H9 (cell line): ENCODE measurements at regions not wholly inside any gene's neighbourhood (a gene's known extent, or its start where the extent isn't known, plus 50 kb on each side); places are given as distances from the start of the nearest gene placed in this dataset.

Source experiments
- DNase-seq: peaks from one replicate; pipeline ENCODE4 v3.0.0-alpha.2; 2017
- H2AFZ ChIP-seq: one replicate; pipeline ENCODE4 v1.6.1; 2013; ENCODE audit warnings: mild to moderate bottlenecking, low read length, control low read depth, moderate library complexity
- H2AK5ac ChIP-seq: 2 replicates; pipeline ENCODE4 v1.6.1; 2013; ENCODE audit warnings: low read length, control low read depth, mixed read lengths; ENCODE audit not compliant: insufficient read length
- H2BK120ac ChIP-seq: one replicate; pipeline ENCODE4 v1.6.1; 2013; ENCODE audit warnings: low read depth, mild to moderate bottlenecking, low read length, control low read depth, inconsistent platforms; ENCODE audit not compliant: poor library complexity, severe bottlenecking
- H2BK12ac ChIP-seq: 2 replicates; pipeline ENCODE4 v1.6.1; 2013; ENCODE audit warnings: low read length, control low read depth, mixed read lengths, low read depth; ENCODE audit not compliant: insufficient read length
- H2BK15ac ChIP-seq: 2 replicates; pipeline ENCODE4 v1.6.1; 2013; ENCODE audit warnings: low read depth, low read length, control low read depth
- H2BK20ac ChIP-seq: one replicate; pipeline ENCODE4 v1.6.1; 2013; ENCODE audit warnings: low read depth, mild to moderate bottlenecking, low read length, control low read depth, inconsistent platforms; ENCODE audit not compliant: poor library complexity, severe bottlenecking
- H2BK5ac ChIP-seq: 2 replicates; pipeline ENCODE4 v1.6.1; 2013; ENCODE audit warnings: low read length, control low read depth, mixed read lengths; ENCODE audit not compliant: insufficient read length
- H3K14ac ChIP-seq: 2 replicates; pipeline ENCODE4 v1.6.1; 2013; ENCODE audit warnings: low read length, control low read depth; ENCODE audit not compliant: insufficient read depth
- H3K18ac ChIP-seq: 2 replicates; pipeline ENCODE4 v1.6.1; 2013; ENCODE audit warnings: low read depth, mild to moderate bottlenecking, mixed read lengths, low read length, control low read depth; ENCODE audit not compliant: insufficient read length
- H3K23ac ChIP-seq: 2 replicates; pipeline ENCODE4 v1.6.1; 2013; ENCODE audit warnings: low read length, control low read depth, mixed read lengths, low read depth; ENCODE audit not compliant: insufficient read length
- H3K23me2 ChIP-seq: 2 replicates; pipeline ENCODE4 v1.6.1; 2013; ENCODE audit warnings: low read depth, mild to moderate bottlenecking, mixed read lengths, low read length, control low read depth; ENCODE audit not compliant: insufficient read length, poor library complexity, severe bottlenecking
- H3K27ac ChIP-seq: 2 replicates; pipeline ENCODE4 v1.5.1; 2013; ENCODE audit warnings: low read length, control low read depth, mixed read lengths, low read depth; ENCODE audit not compliant: insufficient read length
- H3K27me3 ChIP-seq: 2 replicates; pipeline ENCODE4 v1.6.1; 2013; ENCODE audit warnings: low read length, control low read depth, inconsistent platforms; ENCODE audit not compliant: insufficient read depth
- H3K4ac ChIP-seq: 2 replicates; pipeline ENCODE4 v1.6.1; 2013; ENCODE audit warnings: low read depth, mild to moderate bottlenecking, control low read depth, inconsistent platforms, low read length, moderate library complexity
- H3K4me1 ChIP-seq: 2 replicates; pipeline ENCODE4 v1.6.1; 2013; ENCODE audit warnings: low read length, control low read depth, inconsistent platforms; ENCODE audit not compliant: insufficient read depth
- H3K4me2 ChIP-seq: 2 replicates; pipeline ENCODE4 v1.6.1; 2013; ENCODE audit warnings: low read length, control low read depth, mixed read lengths; ENCODE audit not compliant: insufficient read length, insufficient read depth
- H3K56ac ChIP-seq: 2 replicates; pipeline ENCODE4 v1.6.1; 2013; ENCODE audit warnings: low read depth, mild to moderate bottlenecking, mixed read lengths, low read length, control low read depth; ENCODE audit not compliant: insufficient read length
- H3K79me1 ChIP-seq: 2 replicates; pipeline ENCODE4 v1.6.1; 2013; ENCODE audit warnings: low read depth, mild to moderate bottlenecking, moderate library complexity, low read length, control low read depth, inconsistent platforms; ENCODE audit not compliant: insufficient read depth, poor library complexity, severe bottlenecking
- H3K79me2 ChIP-seq: 2 replicates; pipeline ENCODE4 v1.6.1; 2013; ENCODE audit warnings: low read length, control low read depth, inconsistent platforms; ENCODE audit not compliant: insufficient read depth
- H3K9ac ChIP-seq: 2 replicates; pipeline ENCODE4 v1.6.1; 2013; ENCODE audit warnings: low read length, control low read depth, mixed read lengths; ENCODE audit not compliant: insufficient read length; ENCODE audit errors: extremely low read depth
- H3K9me3 ChIP-seq: one replicate; pipeline ENCODE4 v1.6.1; 2013; ENCODE audit warnings: low read depth, low read length, inconsistent platforms; ENCODE audit not compliant: control insufficient read depth
- H3T11ph ChIP-seq: one replicate; pipeline ENCODE4 v1.6.1; 2013; ENCODE audit warnings: mild to moderate bottlenecking, low read length, control low read depth, inconsistent platforms
- H4K20me1 ChIP-seq: one replicate; pipeline ENCODE4 v1.6.1; 2013; ENCODE audit not compliant: control insufficient read depth, insufficient read length, insufficient read depth
- H4K5ac ChIP-seq: 2 replicates; pipeline ENCODE4 v1.6.1; 2013; ENCODE audit warnings: low read depth, mild to moderate bottlenecking, mixed read lengths, low read length, control low read depth; ENCODE audit not compliant: insufficient read length
- H4K8ac ChIP-seq: replicated peaks from 2 replicates; pipeline ENCODE4 v1.6.1; 2013; ENCODE audit warnings: low read length, control low read depth, mixed read lengths, low read depth; ENCODE audit not compliant: insufficient read length
- H4K91ac ChIP-seq: 2 replicates; pipeline ENCODE4 v1.6.1; 2013; ENCODE audit warnings: low read depth, mild to moderate bottlenecking, moderate library complexity, mixed read lengths, low read length, control low read depth; ENCODE audit not compliant: insufficient read length
- H3K27ac Mint-ChIP-seq, 3 experiments: 2 replicates in 2 of 3; 3 replicates in 1 of 3; pipeline ENCODE4 v1.8.0; 2020 to 2021; ENCODE audit warnings: mixed read lengths in 3 of 3, mild to moderate bottlenecking in 1 of 3, moderate library complexity in 1 of 3
- H3K27me3 Mint-ChIP-seq: 2 replicates; pipeline ENCODE4 v1.8.0; 2021; ENCODE audit warnings: low read depth, mild to moderate bottlenecking, moderate library complexity, mixed read lengths
- H3K36me3 Mint-ChIP-seq, 3 experiments: 2 replicates in 2 of 3; 3 replicates in 1 of 3; pipeline ENCODE4 v1.8.0; 2020 to 2021; ENCODE audit warnings: low read depth in 3 of 3, mixed read lengths in 3 of 3; ENCODE audit not compliant: insufficient read depth in 1 of 3
- H3K4me1 Mint-ChIP-seq, 2 experiments: 2 replicates each; pipeline ENCODE4 v1.8.0; 2020; ENCODE audit warnings: mixed read lengths in 2 of 2
- H3K4me3 Mint-ChIP-seq, 2 experiments: 2 replicates in 1 of 2; 3 replicates in 1 of 2; pipeline ENCODE4 v1.8.0; 2020 to 2021; ENCODE audit warnings: mild to moderate bottlenecking in 2 of 2, mixed read lengths in 2 of 2, moderate library complexity in 1 of 2
- H3K9me3 Mint-ChIP-seq, 2 experiments: 2 replicates in 1 of 2; 3 replicates in 1 of 2; pipeline ENCODE4 v1.8.0; 2020; ENCODE audit warnings: mild to moderate bottlenecking in 2 of 2, mixed read lengths in 2 of 2, moderate library complexity in 1 of 2
- WGBS: extraction: QIAGEN DNeasy Blood & Tissue Kit; methylation state at CpG from one replicate; pipeline ENCODE4 v1.1.7; 2013; ENCODE audit warnings: missing lambda C conversion rate, low lambda C conversion rate, mixed read lengths; ENCODE audit not compliant: insufficient read length; ENCODE audit errors: extremely low coverage; 5-methylcytosine and 5-hydroxymethylcytosine counted together
- TF ChIP-seq, protein P1 (sequence below): fragments of 200-600 bp; sonication (generic); conservative IDR thresholded peaks from 3 replicates; pipeline ENCODE4 v1.8.0; 2021; ENCODE audit warnings: antibody characterized with exemption, mild to moderate bottlenecking

DNA sequence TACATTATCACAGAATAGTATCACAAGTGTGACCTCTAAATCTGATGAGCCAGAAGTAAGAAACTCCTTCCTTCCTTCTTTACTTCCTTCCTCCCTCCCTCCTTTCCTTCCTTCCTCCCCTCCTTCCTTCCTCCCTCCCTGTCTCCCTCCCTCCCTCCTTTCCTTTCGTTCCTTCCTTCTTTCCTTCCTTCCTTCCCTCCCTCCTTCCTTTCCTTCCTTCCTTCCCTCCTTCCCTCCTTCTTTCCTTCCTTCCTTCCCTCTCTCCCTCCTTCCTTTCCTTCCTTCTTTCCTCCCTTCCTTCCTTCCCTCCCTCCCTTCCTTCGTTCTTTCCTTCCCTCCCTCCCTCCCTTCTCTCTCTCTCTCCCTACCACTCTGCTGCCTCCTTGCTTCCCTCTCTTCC, 359.2 kb downstream of the OSR1 start:
- no peak overlapping the region for H3K4me3 Mint-ChIP-seq
- no peak overlapping the region for H2AK5ac ChIP-seq
- H3K4me2 ChIP-seq, result no peak overlapping the region
- no peaks in the 10 kb centered on the region for H3K79me2 ChIP-seq
- H3K23ac ChIP-seq, result no peak overlapping the region
- H2BK120ac ChIP-seq, result no peak overlapping the region
- no peak overlapping the region for H4K5ac ChIP-seq
- no peak overlapping the region for H3K9ac ChIP-seq
- no peaks in the 10 kb centered on the region; the same call in 1 of the 2 replicates for H3K27me3 Mint-ChIP-seq
- H3K9me3 Mint-ChIP-seq, result no peaks in the 10 kb centered on the region
- no peak overlapping the region for H3T11ph ChIP-seq
- H3K56ac ChIP-seq, result no peak overlapping the region
- no peaks in the 10 kb centered on the region for H3K27me3 ChIP-seq
- H3K23me2 ChIP-seq, result no peaks in the 10 kb centered on the region
- no peak overlapping the region for H2BK5ac ChIP-seq
- H3K4me1 ChIP-seq, result no peaks in the 10 kb centered on the region
- no peak overlapping the region for H3K27ac Mint-ChIP-seq
- H4K20me1 ChIP-seq, result no peaks in the 10 kb centered on the region
- no peaks in the 10 kb centered on the region for H3K4me1 Mint-ChIP-seq
- H3K36me3 Mint-ChIP-seq, result no peaks in the 10 kb centered on the region; a peak in 1 of 7 replicates
- no peak overlapping the region for H4K8ac ChIP-seq
- H3K14ac ChIP-seq, result no peak overlapping the region
- H3K18ac ChIP-seq, result no peak overlapping the region
- no peaks in the 10 kb centered on the region for H3K79me1 ChIP-seq
- DNase-seq, result no peak
- no peak overlapping the region for H3K27ac ChIP-seq
- no peak overlapping the region for H2BK15ac ChIP-seq
- H3K4ac ChIP-seq, result no peak overlapping the region
- no peak overlapping the region for H4K91ac ChIP-seq
- no peaks in the 10 kb centered on the region for H3K9me3 ChIP-seq
- TF ChIP-seq, protein P1, sequence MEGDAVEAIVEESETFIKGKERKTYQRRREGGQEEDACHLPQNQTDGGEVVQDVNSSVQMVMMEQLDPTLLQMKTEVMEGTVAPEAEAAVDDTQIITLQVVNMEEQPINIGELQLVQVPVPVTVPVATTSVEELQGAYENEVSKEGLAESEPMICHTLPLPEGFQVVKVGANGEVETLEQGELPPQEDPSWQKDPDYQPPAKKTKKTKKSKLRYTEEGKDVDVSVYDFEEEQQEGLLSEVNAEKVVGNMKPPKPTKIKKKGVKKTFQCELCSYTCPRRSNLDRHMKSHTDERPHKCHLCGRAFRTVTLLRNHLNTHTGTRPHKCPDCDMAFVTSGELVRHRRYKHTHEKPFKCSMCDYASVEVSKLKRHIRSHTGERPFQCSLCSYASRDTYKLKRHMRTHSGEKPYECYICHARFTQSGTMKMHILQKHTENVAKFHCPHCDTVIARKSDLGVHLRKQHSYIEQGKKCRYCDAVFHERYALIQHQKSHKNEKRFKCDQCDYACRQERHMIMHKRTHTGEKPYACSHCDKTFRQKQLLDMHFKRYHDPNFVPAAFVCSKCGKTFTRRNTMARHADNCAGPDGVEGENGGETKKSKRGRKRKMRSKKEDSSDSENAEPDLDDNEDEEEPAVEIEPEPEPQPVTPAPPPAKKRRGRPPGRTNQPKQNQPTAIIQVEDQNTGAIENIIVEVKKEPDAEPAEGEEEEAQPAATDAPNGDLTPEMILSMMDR, result no peak
- H2AFZ ChIP-seq, result no peak overlapping the region
- no CpG with 5 or more reads among the region's 2 CpGs for WGBS
- H2BK12ac ChIP-seq, result no peak overlapping the region
- no peak overlapping the region for H2BK20ac ChIP-seq
